CD4-positive, alpha-beta T cell treated with Interferon alpha-2 for 1 hour (primary cell): ENCODE measurements at regions not wholly inside any gene's neighbourhood (a gene's known extent, or its start where the extent isn't known, plus 50 kb on each side); places are given as distances from the start of the nearest gene placed in this dataset.

Experiments
- DNase-seq, 2 donors: peaks; one replicate each; pipeline ENCODE4 v3.0.0-alpha.2; 2020 to 2022

GRCh38 chr22:27192135-27192829 is 534.9 kb downstream of the MIAT start:
- DNase-seq: no peak

- no peak for DNase-seq
Measured at GRCh38 chr22:27193215-27193614, 535.8 kb downstream of the MIAT start.

DNA sequence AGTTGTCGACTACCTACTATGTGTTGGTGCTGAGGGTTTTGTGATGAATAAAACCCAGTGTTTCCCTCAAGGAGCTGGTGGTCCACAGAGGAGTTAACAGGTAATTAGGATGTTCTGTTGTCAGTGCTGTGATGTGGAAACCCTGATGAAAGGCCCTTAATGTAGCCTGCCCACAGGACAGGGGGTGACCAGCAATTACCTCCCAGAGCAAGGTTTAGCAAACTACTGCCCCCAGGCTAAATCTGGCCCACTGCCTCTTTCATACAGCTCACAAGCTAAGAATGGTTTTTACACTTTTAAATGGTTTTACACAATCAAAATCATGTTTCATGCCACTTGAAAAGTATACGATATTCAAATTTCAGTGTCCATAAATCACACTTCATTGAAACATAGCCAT is 536.2 kb downstream of the MIAT start:
- no peak for DNase-seq

- no peak for DNase-seq
Measured at GRCh38 chr22:27194096-27194748, 536.8 kb downstream of the MIAT start.

- DNase-seq: no peak
Measured at GRCh38 chr22:27195094-27195493, 537.7 kb downstream of the MIAT start.

GRCh38 chr22:27195494-27195893 is 538.1 kb downstream of the MIAT start:
- DNase-seq: no peak

GRCh38 chr22:27196606-27197005 is 539.2 kb downstream of the MIAT start:
- DNase-seq: no peak

DNA sequence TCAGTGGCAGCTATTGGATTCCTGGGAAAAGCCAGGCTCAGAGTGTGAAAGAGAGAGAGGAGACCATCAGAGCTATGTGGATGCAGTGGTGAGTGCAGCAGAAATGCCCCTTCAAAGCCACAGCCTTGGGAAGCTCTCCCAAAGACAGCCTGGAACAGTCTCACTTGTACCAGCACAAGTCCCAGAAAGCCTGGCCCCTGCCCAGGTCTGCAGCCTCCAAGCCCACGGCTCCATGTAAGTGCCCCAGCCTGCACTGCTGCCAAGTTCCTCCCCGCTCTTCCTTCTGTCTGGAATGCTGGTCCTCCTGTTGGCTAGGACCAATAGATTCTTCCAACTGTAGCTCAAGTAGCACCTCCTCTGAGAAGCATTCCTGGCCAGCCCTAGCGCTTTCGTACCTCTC is 539.7 kb downstream of the MIAT start:
- no peak for DNase-seq

- no peak for DNase-seq
Measured at GRCh38 chr22:27197618-27198017, 540.2 kb downstream of the MIAT start.

DNA sequence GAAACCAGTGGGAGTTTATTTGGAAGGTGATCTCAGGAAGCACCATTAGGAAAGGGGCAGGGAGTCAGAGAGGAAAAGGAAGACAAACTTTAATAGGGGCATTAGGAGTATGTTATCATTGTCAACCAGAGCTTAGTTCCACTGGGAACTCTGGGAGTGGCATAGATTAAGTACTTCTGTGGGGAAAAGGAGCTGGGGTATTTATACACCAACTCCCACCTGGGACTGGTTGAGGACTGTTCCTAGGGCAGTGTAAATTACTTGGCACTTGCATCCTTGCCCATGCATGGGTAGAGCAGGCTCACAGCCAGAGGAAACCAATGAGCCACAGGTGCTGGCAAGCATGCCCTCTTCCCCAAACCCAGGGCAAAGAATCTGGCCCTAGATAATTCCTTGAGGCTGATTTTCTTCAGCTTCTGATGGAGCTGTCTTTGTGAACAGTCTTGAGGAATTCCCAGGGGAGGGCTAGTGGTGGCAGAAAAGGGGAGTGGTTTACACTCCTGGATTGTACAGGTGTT is 541.2 kb downstream of the MIAT start:
- DNase-seq: no peak

GRCh38 chr22:27199354-27199753 is 542.0 kb downstream of the MIAT start:
- no peak for DNase-seq

DNA sequence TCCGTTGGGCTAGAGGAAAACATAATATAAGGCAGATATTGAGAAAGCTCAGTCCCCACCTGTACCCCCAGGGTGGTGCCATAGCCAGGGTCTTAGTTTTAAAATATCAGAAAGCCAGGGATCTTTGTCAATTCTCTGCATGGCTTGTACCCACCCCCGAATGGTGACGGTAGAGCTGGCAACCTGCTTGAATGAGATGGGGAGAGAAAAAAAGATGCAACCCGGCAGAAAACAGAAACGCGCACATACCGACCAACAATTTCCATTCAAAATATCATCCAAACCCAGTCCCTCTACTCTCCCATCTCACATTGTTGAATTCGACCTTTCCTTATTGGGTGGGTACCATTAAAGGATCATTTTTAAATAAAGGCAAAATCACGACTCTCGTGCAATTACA is 543.9 kb downstream of the MIAT start:
- no peak for DNase-seq

DNA sequence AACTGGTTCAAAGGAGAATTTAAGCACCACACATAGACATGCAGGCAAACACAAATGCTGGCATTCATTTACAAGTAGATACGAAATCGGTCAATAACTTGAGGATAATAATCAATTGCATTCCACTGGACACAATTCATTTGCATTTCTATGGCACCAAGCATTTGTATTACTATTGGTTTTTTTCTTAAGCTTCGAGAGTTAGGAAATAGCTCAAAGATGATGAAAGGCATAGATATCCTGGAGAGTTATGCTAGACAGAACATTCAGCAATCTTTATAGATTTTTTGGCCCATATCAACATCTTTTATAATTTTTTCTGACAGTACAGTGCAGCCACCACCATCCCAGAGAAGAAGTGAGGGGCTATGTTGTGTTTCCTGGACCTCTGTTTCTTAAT is 544.4 kb downstream of the MIAT start:
- no peak for DNase-seq

DNA sequence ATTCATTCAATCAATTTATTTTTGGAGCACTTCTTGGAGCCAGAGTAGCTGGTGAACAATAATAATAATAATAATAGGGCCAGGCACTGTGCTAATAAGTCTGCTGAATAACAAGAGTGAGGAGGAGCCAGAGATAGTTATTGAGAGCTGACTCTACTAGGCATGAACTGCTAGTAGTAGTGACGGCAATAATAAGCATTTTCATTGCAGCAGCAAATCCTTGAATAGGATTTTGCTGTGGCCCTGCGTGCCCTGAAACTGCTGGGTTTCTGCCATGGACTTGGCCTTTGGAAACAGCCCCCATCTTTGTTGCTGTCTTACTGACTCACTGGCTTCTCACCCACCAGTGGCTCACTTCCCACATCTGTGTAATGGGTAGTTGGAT is 545.9 kb downstream of the MIAT start:
- DNase-seq: no peak

- DNase-seq: no peak
Measured at GRCh38 chr22:27204280-27204679, 546.9 kb downstream of the MIAT start.

DNA sequence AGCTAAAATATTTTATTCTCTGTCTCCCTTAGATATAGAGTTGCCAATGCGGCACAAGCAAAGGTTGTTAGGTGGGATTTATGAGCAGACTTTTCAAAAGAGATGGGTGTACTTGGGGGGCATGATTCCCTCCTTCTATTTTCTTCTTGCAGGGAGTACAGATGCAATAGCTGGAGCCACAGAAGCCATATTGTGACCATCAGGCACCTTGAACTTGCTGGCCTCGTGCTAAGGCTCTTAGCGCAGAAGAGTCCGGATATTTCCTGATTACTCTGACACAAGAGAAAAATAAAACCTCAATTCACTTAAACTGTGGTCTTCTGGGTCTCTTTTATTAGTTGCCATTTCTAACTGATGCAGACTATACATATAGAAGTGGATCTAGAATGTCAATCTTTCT is 547.4 kb downstream of the MIAT start:
- DNase-seq: no peak

DNA sequence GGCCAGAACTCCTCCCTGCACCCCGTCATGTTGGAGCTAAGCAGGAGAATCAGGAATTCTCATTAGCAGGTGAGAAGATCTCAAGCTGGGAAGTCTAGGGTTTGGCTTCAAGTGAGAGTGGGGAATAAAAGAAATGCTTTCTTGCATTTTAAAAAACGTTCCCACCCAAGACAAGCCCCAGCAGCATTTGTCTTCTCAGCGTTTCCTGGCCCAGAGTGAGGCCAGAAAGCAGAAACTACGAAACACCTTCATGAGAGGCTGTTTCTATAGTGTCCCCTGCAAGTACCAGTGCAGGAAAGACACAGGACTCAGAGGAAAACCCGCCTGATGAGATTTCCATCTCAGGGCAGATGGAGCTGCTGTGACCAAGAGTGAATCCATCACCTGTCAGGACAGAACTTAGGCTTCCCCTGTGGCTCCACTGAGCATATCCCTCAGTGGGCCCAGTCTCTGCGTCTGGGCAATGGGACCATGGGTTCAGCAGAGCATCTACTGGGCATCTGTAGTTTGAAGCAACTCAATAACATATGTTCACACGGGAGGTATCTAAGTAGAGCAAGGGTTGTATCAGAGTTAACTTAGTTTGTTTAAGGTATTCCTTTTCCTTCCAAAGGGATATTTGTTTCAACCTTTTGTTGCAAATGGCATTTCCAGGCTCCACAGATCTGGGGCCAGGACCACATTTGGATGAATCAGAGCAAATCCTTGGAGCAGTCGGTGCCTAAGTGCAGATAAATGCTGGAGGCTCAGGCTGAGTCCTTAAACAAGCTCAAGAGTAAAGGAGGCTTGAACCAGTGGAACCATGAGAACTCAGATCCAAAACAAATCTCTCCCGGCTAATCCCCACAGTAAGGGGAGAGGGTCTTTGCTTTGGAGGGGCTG is 548.3 kb downstream of the MIAT start:
- no peak for DNase-seq

- no peak for DNase-seq
Measured at GRCh38 chr22:27206374-27207133, 549.2 kb downstream of the MIAT start.

- DNase-seq: no peak
Measured at GRCh38 chr22:27207266-27207665, 549.9 kb downstream of the MIAT start.

DNA sequence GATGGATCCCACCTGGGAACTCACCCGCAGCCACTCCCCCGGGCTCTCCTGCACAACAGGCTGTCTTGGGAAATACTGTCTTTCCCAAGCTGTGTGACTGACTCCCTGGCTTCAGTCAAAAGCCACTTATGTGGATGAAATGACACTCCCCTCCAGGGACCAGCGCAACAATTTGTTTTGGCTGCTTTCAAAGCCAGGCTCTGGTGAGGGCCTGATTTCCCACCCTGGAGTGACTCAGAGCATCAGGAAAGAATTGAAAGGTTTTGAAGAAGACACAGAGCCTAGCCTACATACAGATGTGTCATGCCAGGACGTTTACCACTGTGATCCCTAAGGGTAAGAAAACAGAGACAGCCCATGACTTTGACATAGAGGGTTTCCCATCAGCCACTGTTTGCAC is 550.5 kb downstream of the MIAT start:
- DNase-seq: no peak

- DNase-seq: no peak
Measured at GRCh38 chr22:27210111-27210730, 552.8 kb downstream of the MIAT start.

DNA sequence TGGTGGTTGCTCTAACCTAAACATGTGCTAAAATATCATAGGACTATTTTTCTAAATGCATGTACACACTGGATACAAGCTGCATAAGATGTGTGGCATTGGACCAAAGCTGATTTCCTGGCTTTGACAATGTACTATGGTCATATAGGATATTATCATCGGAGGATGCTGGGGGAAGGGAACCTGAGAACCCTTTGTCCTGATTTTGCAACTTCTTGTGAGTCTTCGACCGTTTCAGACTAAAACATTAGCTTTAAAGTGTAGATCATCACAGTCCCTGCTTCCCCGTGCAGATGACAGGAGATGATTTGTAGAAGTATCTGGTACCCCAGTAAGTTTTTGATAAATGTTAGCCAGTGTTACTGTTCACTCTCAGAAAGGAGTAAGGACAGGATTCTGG is 554.7 kb downstream of the MIAT start:
- no peak for DNase-seq
